ENCODE measurements at regions not wholly inside any gene's neighbourhood (a gene's known extent, or its start where the extent isn't known, plus 50 kb on each side); places are given as distances from the start of the nearest gene placed in this dataset.
"Not testable (repeated sequence)": the region's sequence is repeated elsewhere in the genome, so short reads cannot be mapped to it uniquely, and the experiment has no call there.

DNA sequence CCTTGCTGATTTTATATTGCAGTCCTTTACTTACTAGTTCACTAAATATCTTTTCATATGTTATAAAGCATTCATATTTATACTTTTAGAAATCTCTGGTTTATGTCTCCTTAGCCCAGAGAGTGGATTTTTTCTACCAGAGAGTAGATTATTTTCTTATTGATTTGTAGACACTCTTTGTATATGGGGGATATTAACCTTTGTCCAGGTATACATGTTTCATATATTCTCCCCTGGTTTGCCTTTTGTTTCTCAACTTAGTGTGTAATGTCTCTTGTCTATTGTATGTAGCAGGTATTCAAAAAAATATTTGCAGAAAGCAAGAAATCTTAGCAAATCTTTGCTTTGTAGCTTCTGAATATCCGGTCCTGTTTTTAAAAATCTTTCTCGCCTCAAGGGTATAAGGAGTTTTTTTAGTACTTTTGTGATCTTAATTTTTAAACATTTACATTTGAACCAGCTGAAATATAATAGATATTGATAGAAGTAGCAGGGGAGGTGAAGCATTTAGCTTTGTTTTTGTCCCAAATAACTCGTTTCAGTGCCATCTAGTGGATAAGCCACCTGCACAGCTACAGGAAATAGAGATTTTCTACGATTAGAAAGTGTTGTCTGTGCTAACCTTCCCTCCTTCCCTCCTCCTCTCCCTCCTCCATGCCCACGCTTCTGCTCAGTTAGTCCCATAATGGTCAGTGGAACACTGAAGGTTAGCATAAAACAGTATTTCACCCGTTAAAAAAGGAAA is 97.0 kb downstream of the PHETA1 start:
- DNase-seq = no peak

DNA sequence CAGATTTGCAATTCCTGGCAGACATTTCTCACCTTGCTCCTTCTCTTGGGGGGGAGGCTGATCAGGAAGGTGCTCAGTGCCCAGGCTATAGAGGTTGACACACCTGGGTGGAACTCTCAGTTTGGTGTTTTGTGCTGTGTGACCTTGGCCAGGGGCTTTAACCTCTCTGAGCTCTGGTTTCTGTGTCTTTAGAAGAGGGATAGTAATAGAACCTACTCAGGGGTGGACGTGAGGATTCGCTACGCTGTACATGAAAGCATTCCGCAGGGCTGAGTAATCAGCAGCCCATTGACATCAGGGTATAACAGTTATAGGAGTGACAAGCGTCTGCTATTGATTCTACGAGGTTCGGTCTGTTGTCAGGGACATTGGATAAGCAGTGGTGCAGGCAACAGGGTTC is 98.1 kb downstream of the PHETA1 start:
- DNase-seq = peak; percentile 21

DNA sequence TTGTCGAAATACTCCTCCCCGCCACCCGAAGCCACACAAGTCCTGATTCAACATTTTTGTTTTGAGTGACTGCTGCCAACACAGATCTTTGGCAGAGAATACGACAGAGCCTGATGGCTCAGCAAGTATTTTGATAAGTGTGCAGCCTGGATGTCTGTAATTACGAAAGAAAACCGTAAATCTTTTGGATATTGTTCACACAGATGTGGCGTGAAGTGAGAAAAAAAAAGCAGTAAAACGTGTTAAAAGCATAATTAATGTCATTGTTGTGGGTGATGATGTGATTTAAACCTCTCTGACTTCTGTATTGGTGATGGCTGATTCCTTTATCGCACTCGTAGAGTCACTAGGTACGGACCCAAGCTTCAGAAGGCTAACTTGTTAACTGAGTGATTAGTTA is 98.7 kb downstream of the PHETA1 start:
- peak; percentile 6 for DNase-seq

- no peak for DNase-seq
Observed at GRCh38 chr12:111269718-111270117, 99.2 kb downstream of the PHETA1 start.

GRCh38 chr12:111268738-111269572 is 99.9 kb downstream of the PHETA1 start:
- DNase-seq = no peak

DNA sequence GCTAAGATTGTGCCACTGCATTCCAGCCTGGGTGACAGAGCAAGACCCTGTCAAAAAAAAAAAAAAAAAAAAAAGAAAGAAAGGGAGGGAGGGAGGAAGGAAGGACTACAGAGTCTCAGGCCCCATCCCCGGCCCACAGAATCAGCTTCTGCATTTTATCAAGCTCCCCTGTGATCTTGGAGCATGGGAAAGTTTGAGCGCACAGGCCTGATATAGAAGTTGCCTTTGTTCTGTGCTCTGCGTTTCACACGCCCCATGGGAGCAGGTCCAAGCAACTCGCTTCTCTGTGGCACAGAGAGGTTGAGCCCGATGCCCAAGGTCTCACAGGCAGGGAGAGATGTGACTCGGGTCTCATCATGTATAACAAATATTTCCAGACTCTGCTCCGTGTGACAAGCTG is 101.8 kb downstream of the PHETA1 start:
- DNase-seq = no peak

DNA sequence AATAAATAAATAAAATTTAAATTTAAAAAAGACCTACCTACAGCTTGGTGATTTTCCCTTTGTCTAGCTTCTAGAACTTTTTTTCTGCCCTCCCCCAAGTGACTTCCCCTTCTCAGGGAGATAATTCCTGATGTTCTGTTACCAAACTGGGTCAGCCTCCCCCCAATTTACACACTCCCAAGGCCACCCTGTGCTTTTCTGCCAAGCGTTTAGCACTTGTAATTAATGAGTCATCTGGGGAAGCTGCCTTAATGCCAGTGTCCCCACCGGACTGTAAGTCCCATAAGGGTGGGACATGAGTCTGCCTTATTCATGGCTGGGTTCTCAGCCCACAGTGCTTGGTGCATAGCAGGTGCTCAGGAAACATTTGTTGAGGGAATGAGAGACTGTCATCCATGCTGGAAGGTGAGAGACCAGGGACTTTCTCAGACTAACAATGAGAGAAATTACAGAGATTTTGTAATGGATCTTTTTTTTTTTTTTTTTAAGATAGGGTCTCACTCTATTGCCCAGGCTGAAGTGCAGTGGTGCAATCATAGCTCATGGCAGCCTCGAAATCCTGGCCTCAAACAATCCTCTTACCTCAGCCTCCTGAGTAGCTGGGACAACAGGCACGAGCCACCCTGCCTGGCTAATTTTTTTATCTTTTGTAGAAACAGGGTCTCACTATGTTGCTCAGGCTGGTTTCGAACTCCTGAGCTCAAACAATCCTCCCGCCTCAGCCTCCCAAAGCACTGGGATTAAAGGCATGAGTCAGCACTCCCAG is 106.8 kb downstream of the PHETA1 start:
- no peak for DNase-seq

- DNase-seq = no peak
Observed at GRCh38 chr12:111260732-111261131, 108.2 kb downstream of the PHETA1 start.

- DNase-seq = no peak
Observed at GRCh38 chr12:111259231-111259630, 109.7 kb downstream of the PHETA1 start.

GRCh38 chr12:111258081-111258480 is 110.8 kb downstream of the PHETA1 start:
- DNase-seq = not testable (repeated sequence)

DNA sequence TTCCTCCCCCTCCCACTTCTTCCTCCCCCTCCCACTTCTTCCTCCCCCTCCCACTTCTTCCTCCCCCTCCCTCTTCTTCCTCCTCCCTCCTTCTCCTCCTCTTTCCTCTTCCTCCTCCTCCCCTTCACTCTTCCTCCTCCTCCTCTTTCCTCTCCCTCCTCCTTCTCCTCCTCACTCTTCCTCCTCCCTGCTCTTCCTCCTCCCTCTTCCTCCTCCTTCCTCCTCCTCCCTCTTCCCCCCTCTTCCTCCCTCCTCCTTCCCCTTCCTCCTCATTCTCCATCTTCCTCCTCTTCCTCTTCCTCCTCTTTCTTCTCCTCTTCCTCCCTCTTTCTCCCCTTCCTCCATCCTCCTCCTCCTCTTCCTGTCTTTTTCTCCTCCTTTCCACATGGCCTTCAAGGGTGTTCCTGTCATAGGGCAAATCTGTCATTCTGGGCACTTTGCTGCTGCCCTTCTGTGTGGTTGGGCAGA is 111.4 kb downstream of the PHETA1 start:
- no peak for DNase-seq

DNA sequence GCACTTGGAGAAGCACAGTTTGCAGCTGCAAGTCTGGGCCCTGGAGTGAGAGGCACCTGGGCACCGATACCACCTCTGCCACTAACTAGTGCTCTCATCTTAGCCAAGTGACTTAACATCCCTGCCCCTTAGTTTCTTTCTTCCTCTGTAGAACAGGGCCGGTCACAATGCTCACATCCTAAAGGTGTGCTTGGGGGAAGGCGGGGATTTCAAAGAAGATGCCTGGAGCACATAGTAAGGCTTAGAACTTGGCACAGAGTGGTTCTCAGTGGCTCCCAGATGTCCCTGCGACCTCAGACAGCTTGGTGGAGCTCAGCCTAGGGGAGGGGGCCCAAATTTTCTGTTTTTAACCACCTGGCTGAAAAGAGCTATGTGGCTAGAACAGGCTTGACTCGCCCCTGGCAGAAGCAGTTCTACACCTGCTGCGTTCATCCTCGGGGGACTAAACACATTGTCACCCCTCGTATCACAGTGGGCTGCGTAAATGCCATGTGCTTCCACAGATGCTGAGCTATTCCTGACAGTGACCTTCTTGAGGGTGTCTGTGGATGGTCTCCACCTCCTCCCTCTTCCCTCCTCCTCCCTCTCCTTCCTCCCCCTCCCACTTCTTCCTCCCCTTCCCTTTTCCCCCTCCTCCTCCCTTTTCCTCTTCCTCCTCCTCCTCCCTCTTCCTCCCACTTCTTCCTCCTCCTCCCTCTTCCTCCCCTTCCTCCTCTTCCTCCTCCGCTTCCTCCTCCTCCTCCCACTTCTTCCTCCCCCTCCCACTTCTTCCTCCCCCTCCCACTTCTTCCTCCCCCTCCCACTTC is 112.1 kb downstream of the PHETA1 start:
- no peak for DNase-seq

GRCh38 chr12:111255261-111255660 is 113.6 kb downstream of the PHETA1 start:
- no peak for DNase-seq

GRCh38 chr12:111254106-111254505 is 114.8 kb downstream of the PHETA1 start:
- no peak for DNase-seq

DNA sequence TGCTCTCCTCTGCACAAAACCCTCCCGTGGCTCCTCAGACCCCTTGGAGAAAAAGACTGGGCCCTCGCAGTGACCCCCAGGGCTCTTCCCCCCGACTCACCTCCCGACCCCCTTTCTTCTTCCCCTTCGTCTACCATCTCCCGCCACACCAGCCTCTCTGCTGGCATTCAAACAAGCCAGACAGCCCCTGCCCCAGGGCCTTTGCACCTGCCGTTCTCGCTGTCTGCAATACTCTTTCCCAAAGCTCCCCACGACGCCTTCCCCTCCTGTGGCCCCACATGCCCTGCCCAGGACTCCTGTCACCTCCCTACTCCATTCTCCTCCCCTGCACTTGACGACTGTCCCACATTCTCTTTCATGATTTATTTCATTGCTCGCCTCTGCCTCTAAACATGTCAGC is 115.7 kb downstream of the PHETA1 start:
- DNase-seq = no peak

DNA sequence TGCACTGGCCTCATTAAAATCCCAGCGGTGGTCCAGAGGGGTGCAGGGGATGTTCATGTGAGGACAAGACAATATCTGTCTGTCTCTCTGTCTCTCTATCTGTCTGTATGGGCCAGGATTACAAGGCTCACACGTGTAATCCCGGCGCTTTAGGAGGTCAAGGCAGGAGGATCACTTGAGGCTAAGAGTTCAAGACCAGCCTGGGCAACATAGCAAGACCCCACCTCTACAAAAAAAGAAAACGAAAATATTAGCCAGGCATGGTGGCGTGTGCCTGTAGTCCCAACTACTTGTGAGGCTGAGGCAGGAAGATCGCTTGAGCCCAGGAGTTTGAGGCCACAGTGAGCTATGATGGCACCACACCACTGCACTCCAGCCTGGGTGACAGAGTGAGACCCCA is 117.1 kb downstream of the PHETA1 start:
- no peak for DNase-seq

DNA sequence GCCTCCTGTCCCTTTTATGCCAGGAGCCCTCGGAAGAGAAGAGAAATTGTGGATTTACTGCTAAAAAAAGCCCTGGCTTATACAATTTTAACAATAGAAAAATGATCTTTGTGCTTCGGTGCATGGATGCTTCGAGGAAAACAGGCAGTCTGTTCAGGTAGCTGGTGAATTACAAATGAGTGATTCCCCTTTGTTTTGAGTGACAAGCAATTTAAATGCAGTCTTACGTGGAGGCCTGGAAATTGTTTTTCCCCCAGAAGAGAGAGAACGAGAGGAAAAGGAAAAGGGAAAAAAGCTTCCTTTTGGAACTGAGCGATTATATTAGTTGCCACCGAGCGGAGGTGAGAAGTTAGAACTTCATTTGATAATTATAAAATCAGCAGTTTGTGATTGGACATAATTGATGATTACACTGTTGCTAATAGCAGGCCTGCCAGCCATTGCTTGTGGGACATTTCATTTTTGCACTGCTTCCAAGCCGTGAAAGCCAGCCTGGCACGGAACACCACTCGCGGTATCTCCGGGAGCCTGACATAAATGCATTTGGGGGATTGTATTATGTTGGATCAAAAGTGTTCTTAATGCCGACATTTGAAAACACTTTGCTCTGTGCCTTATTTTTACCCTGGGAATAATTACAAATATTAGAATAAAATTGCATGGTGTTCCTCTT is 117.7 kb downstream of the PHETA1 start:
- no peak for DNase-seq

DNA sequence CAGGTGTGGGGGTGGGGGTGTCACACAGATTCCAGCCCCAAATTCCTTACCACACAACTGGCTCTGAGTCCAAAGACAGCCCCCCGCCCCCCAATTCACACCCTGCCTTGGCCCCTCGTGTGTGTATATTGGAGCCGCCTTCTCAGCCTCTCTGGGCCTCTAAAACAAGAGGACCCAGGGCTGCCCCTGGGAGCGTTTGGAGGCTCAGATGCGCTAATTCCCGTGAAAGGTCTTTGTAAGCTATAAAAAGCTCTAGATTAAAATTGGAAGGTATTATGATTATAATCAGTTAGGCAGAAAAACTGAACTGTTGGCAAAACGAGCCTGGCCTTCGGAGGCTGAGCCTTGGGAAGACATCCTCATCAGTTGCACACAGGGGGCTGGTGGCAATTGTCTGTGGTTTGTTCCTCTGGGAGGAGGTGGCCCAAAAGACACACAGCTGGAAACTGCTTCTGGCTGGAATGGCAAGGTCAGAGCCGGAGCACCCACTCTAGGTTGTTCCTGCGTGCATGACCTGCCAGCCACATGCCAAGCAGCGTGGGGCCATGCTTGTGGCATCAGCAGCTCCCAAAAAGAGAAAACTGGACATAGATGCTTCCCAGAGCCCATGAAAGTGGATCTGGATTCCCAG is 118.5 kb downstream of the PHETA1 start:
- DNase-seq = no peak

DNA sequence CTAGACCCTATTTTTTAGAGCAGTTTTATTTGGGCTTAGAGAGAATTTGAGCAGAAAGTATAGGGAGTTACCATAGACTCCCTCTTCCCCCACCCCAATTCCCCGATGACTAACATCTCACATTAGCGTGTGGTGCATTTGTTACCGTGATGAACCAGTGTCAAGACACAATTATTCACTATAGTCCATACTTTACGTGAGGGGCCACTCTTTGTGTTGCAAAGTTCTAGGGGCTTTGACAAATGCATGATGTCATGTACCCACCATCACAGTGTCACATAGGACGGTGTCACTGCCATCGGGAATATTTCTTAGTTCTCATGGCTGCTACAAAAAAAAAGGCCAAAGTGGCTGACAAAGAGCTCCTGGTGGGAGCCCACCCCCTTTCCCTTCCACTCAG is 119.1 kb downstream of the PHETA1 start:
- DNase-seq = no peak

GRCh38 chr12:111249018-111249370 is 119.9 kb downstream of the PHETA1 start:
- peak; percentile 45 for DNase-seq

DNA sequence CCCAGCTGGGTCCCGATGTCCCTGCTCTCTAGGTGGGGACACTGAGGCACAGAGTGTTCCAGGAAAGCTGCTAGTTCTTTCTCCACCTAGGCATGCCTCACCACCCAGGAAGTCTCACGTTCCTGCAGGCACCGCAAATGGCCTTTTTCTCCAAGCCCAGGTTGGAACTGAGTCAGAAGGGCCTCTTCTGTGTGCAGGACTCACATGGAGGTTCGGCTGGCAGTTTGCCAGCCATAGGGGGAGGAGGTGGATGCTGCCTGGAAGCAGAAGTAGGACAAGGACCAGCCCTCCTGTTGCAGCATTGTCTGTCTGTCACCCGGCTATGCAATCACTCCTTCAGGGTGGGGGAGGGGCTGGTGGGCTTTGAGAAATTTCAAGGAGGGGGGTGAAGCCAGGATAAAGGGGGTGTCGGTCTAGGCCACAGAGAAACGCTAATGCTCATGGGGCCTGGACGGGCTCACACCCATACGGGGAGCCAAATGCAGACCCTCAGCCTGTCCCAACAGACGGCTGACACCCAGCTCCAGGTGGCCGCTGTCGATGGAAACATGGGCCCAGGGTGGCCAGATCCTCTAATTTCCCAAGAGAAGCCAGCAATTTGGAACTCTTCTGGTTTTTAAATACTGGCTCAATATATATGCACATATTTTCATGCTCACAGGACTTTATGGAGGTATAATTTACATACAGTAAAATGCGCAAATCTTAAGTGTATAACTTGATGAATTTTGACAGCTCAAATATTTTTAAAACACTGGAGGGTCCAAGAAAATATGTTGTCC is 120.5 kb downstream of the PHETA1 start:
- DNase-seq = peak; percentile 50
